HepG2 (cell line): ENCODE measurements at regions not wholly inside any gene's neighbourhood (a gene's known extent, or its start where the extent isn't known, plus 50 kb on each side); places are given as distances from the start of the nearest gene placed in this dataset.

Experiments used
- ATAC-seq: fragments of 200-7000 bp; cut with Tn5 transposase; 3 replicates; pipeline ENCODE4 v1.9.1; 2020; ENCODE audit warnings: mild to moderate bottlenecking, moderate library complexity
- BruUV-seq: library from RNA; stranded (reverse); fragments of 400-500 nt; replicated peaks from 2 replicates; lab custom pipeline; 2021; lab: Mats Ljungman, UMichigan
- CTCF ChIA-PET: fragments of 300-600 bp; formaldehyde crosslinking; extraction: SDS; loops from one replicate; lab custom pipeline; 2021; ENCODE audit warnings: low total read pairs, inconsistent platforms, low intra/inter-chr PET ratio; lab: Yijun Ruan, JAX
- POLR2A ChIA-PET: fragments of 350-600 bp; sonication (Branson Sonifier 250); formaldehyde crosslinking; loops from one replicate; lab custom pipeline; 2020; ENCODE audit warnings: antibody characterized with exemption, inconsistent platforms; lab: Yijun Ruan, JAX
- DNase-seq: peaks from one replicate; pipeline ENCODE4 v3.0.0-alpha.2; 2015; ENCODE audit warnings: low spot score
- FAIRE-seq: peaks from 3 replicates; lab custom pipeline; 2011; peaks lifted over from hg19 to GRCh38; lab: Jason Lieb, UNC
- H2AFZ ChIP-seq: one replicate; pipeline ENCODE4 v1.6.1; 2011; ENCODE audit warnings: low read length, inconsistent platforms
- H3K27ac ChIP-seq: fragments of 300-600 bp; 3 replicates; pipeline ENCODE4 v1.8.0; 2011; ENCODE audit warnings: mixed run types, mild to moderate bottlenecking, mixed read lengths, low read length, inconsistent platforms; ENCODE audit not compliant: insufficient read depth; ENCODE audit errors: extremely low read length
- H3K27me3 ChIP-seq, 2 experiments: fragments of 200-600 bp in 1 of 2; 2 replicates in 1 of 2; 3 replicates in 1 of 2; pipeline versions ENCODE4 v1.6.0 to v1.8.0; 2011; ENCODE audit warnings: low read length in 2 of 2, mild to moderate bottlenecking in 2 of 2, moderate library complexity in 2 of 2, inconsistent platforms in 1 of 2; ENCODE audit not compliant: insufficient read depth in 2 of 2, control insufficient read depth in 1 of 2
- H3K36me3 ChIP-seq, 2 experiments: fragments of 200-600 bp in 1 of 2; replicated peaks in 1 of 2; 2 replicates in 1 of 2; 3 replicates in 1 of 2; pipeline versions ENCODE4 v1.5.1 to v1.8.0; 2011; ENCODE audit warnings: low read length in 2 of 2, inconsistent platforms in 1 of 2; ENCODE audit not compliant: insufficient read depth in 2 of 2, control insufficient read depth in 1 of 2
- H3K4me1 ChIP-seq: 2 replicates; pipeline ENCODE4 v1.5.1; 2012; ENCODE audit warnings: low read length, inconsistent platforms; ENCODE audit not compliant: insufficient read depth
- H3K4me2 ChIP-seq: 2 replicates; pipeline ENCODE4 v1.6.0; 2011; ENCODE audit warnings: low read depth, low read length, inconsistent platforms
- H3K4me3 ChIP-seq, 3 experiments: fragments of 200-600 bp in 1 of 3; sonication (generic), shearing (Covaris generic) in 1 of 3; replicated peaks in 1 of 3; 2 replicates each; pipeline ENCODE4 v1.5.1; 2011 to 2016; ENCODE audit warnings: low read length in 3 of 3, inconsistent platforms in 2 of 3, low read depth in 2 of 3, mild to moderate bottlenecking in 2 of 3, control low read depth in 1 of 3, mixed read lengths in 1 of 3; ENCODE audit not compliant: insufficient read depth in 1 of 3
- H3K79me2 ChIP-seq: one replicate; pipeline ENCODE4 v1.6.1; 2011; ENCODE audit warnings: low read length, inconsistent platforms; ENCODE audit not compliant: insufficient read depth
- H3K9ac ChIP-seq: 2 replicates; pipeline ENCODE4 v1.6.0; 2011; ENCODE audit warnings: mild to moderate bottlenecking, low read depth, low read length, inconsistent platforms; ENCODE audit not compliant: insufficient read depth
- H3K9me3 ChIP-seq: 2 replicates; pipeline ENCODE4 v1.5.1; 2012; ENCODE audit warnings: mild to moderate bottlenecking, low read length
- H4K20me1 ChIP-seq: 2 replicates; pipeline ENCODE4 v1.6.0; 2011; ENCODE audit warnings: inconsistent platforms, mild to moderate bottlenecking, low read length, moderate library complexity; ENCODE audit not compliant: insufficient read depth
- EZH2 ChIP-seq: conservative IDR thresholded peaks from 2 replicates; pipeline ENCODE4 v1.6.1; 2012; ENCODE audit warnings: mild to moderate bottlenecking, low read depth, low read length, moderate library complexity
- RNF2 ChIP-seq: fragments of 450-650 bp; conservative IDR thresholded peaks from 2 replicates; pipeline ENCODE4 v1.6.1; 2016; ENCODE audit warnings: low read depth
- U2AF2 ChIP-seq: fragments of 200-400 bp; formaldehyde crosslinking; IDR thresholded peaks from 2 replicates; pipeline ENCODE4 v1.6.1; 2017; ENCODE audit warnings: low read depth, mild to moderate bottlenecking, low read length
- ZNF775 ChIP-seq: sonication (generic); formaldehyde crosslinking; IDR thresholded peaks from 2 replicates; pipeline ENCODE4 v1.4.0; 2020; ENCODE audit warnings: missing genetic modification reagents, mild to moderate bottlenecking, moderate library complexity, borderline replicate concordance
- WGBS: methylation state at CpG from one replicate; pipeline ENCODE4 v1.1.6; 2017; ENCODE audit warnings: low lambda C conversion rate; 5-methylcytosine and 5-hydroxymethylcytosine counted together
- in situ Hi-C: cut with HindIII; loops from 2 replicates; pipeline ENCODE4 v1.10.0; 2017; ENCODE audit warnings: low pct_unique_long_range_greater_than_20kb; ENCODE audit not compliant: extremely low pct_ligation_motif_present
- intact Hi-C: fragments of 100-400 bp; cut with micrococcal nuclease; formaldehyde crosslinking; loops from one replicate; pipeline ENCODE4 v1.10.0; 2022; ENCODE audit not compliant: unreplicated experiment
- TF ChIP-seq, protein P1 (sequence below): sonication (generic); IDR thresholded peaks from 2 replicates; pipeline ENCODE4 v1.6.1; 2016; ENCODE audit warnings: low read depth, borderline replicate concordance
- TF ChIP-seq, protein P2 (sequence below): sonication (generic); formaldehyde crosslinking; IDR thresholded peaks from 2 replicates; pipeline ENCODE4 v1.8.1; 2023; ENCODE audit warnings: mild to moderate bottlenecking, missing genetic modification reagents
- TF ChIP-seq, protein P3 (sequence below): sonication (generic); formaldehyde crosslinking; IDR thresholded peaks from 2 replicates; pipeline ENCODE4 v1.5.1; 2020; ENCODE audit warnings: mild to moderate bottlenecking, missing genetic modification reagents, moderate library complexity

DNA sequence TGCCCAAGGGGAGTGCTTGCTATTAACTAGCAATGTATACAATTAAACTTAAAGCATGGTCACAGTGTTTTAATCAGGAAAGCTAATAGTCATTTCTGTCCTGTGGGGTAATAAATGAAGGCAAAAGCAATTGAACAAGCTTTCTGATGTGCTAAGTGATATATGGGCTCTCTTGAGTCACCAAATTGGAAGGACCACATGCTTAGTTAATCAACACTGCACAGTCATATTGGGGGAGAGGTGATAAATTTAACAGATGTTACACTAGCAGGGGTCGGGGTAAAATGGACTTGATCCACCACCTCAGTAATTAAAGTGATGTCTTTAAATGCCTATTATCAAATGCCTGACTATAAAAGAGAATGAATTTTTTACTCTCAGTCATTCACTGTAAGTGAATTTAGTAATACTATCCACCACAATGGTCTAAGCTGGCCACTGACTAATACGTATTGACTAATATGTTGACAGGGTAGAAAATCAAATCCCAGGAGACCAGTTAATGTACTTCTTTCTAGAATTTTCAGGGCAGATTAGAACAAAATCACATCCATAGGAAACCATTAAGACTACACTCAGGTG is 736.3 kb downstream of the RPS29 start:
- Histone ChIP-seq H3K27ac (no peak overlapping the region), H3K9ac (no peak overlapping the region), H2AFZ (no peak overlapping the region), H4K20me1 (no peaks in the 10 kb centered on the region), H3K4me3 (no peak overlapping the region), H3K79me2 (no peaks in the 10 kb centered on the region), H3K9me3 (peaks cover 50% of the 10 kb centered on the region), H3K27me3 (no peaks in the 10 kb centered on the region), H3K4me1 (no peaks in the 10 kb centered on the region), H3K4me2 (no peak overlapping the region), H3K36me3 (no peaks in the 10 kb centered on the region)
- 3% methylated on average over 2 of the region's 2 CpGs for WGBS
- intact Hi-C loops, result no loop called here
- DNase-seq, result no peak
- ChIA-PET POLR2A (no interaction called here), CTCF (no interaction called here)
- no peak for FAIRE-seq
- no TSS peak for BruUV-seq
- in situ Hi-C loops, result no loop called here
- no peak for TF ChIP-seq ZNF775 (CRISPR knock-in tag)
- TF ChIP-seq, protein P1, sequence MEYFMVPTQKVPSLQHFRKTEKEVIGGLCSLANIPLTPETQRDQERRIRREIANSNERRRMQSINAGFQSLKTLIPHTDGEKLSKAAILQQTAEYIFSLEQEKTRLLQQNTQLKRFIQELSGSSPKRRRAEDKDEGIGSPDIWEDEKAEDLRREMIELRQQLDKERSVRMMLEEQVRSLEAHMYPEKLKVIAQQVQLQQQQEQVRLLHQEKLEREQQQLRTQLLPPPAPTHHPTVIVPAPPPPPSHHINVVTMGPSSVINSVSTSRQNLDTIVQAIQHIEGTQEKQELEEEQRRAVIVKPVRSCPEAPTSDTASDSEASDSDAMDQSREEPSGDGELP, result no peak
- TF ChIP-seq U2AF2, result no peak
- TF ChIP-seq, protein P2, sequence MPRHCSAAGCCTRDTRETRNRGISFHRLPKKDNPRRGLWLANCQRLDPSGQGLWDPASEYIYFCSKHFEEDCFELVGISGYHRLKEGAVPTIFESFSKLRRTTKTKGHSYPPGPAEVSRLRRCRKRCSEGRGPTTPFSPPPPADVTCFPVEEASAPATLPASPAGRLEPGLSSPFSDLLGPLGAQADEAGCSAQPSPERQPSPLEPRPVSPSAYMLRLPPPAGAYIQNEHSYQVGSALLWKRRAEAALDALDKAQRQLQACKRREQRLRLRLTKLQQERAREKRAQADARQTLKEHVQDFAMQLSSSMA (CRISPR knock-in tag), result no peak
- no peak for TF ChIP-seq EZH2
- TF ChIP-seq, protein P3, sequence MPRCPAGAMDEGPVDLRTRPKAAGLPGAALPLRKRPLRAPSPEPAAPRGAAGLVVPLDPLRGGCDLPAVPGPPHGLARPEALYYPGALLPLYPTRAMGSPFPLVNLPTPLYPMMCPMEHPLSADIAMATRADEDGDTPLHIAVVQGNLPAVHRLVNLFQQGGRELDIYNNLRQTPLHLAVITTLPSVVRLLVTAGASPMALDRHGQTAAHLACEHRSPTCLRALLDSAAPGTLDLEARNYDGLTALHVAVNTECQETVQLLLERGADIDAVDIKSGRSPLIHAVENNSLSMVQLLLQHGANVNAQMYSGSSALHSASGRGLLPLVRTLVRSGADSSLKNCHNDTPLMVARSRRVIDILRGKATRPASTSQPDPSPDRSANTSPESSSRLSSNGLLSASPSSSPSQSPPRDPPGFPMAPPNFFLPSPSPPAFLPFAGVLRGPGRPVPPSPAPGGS (CRISPR knock-in tag), result no peak
- TF ChIP-seq RNF2, result no peak
- ATAC-seq, result no peak
